Effector memory CD8-positive, alpha-beta T cell (primary cell): ENCODE measurements at regions not wholly inside any gene's neighbourhood (a gene's known extent, or its start where the extent isn't known, plus 50 kb on each side); places are given as distances from the start of the nearest gene placed in this dataset.

Experiments used
- ATAC-seq: fragments of 150-1000 bp; cut with Tn5 transposase; replicated peaks from 2 replicates; pipeline ENCODE4 v1.10.0; 2021; ENCODE audit warnings: mild to moderate bottlenecking, moderate library complexity
- DNase-seq, 3 experiments: peaks; one replicate each; pipeline ENCODE4 v3.0.0; 2021
- H3K27ac Mint-ChIP-seq, 2 donors: one replicate each; pipeline ENCODE4 v1.8.0; 2022; ENCODE audit warnings: mild to moderate bottlenecking in 2 of 2, mixed read lengths in 2 of 2, moderate library complexity in 2 of 2
- H3K27me3 Mint-ChIP-seq, 2 donors: one replicate each; pipeline ENCODE4 v1.8.0; 2022; ENCODE audit warnings: mixed read lengths in 2 of 2
- H3K36me3 Mint-ChIP-seq: one replicate; pipeline ENCODE4 v1.8.0; 2022; ENCODE audit warnings: mild to moderate bottlenecking, moderate library complexity, mixed read lengths; ENCODE audit not compliant: insufficient read depth
- H3K4me1 Mint-ChIP-seq, 2 donors: one replicate each; pipeline ENCODE4 v1.8.0; 2022; ENCODE audit warnings: low read depth in 2 of 2, mixed read lengths in 2 of 2
- H3K4me3 Mint-ChIP-seq, 2 donors: one replicate each; pipeline ENCODE4 v1.8.0; 2022; ENCODE audit warnings: mild to moderate bottlenecking in 2 of 2, mixed read lengths in 2 of 2, moderate library complexity in 2 of 2
- H3K9me3 Mint-ChIP-seq, 2 donors: one replicate each; pipeline ENCODE4 v1.8.0; 2022; ENCODE audit warnings: mixed read lengths in 2 of 2

GRCh38 chr18:77557046-77557587, 307.5 kb downstream of the GALR1 start:
- ATAC-seq: no peak
- DNase-seq: no peak
- Mint-ChIP-seq H3K9me3 (no peaks in the 10 kb centered on the region), H3K27ac (no peak overlapping the region), H3K36me3 (no peaks in the 10 kb centered on the region), H3K4me3 (no peak overlapping the region), H3K4me1 (no peaks in the 10 kb centered on the region), H3K27me3 (peaks cover 46 to 55% of the 10 kb centered on the region in 2 donors)

- H3K9me3 Mint-ChIP-seq: no peaks in the 10 kb centered on the region
- H3K4me3 Mint-ChIP-seq: no peak overlapping the region
- peaks cover 52 to 54% of the 10 kb centered on the region in 2 donors for H3K27me3 Mint-ChIP-seq
- DNase-seq: no peak
- no peak overlapping the region for H3K27ac Mint-ChIP-seq
- no peak for ATAC-seq
- no peaks in the 10 kb centered on the region for H3K36me3 Mint-ChIP-seq
- H3K4me1 Mint-ChIP-seq: no peaks in the 10 kb centered on the region
Measured at GRCh38 chr18:77559274-77559910, 309.7 kb downstream of the GALR1 start.

- ATAC-seq: no peak
- H3K36me3 Mint-ChIP-seq: no peaks in the 10 kb centered on the region
- no peaks in the 10 kb centered on the region for H3K9me3 Mint-ChIP-seq
- H3K27ac Mint-ChIP-seq: no peak overlapping the region
- H3K4me3 Mint-ChIP-seq: no peak overlapping the region
- no peaks in the 10 kb centered on the region for H3K4me1 Mint-ChIP-seq
- H3K27me3 Mint-ChIP-seq: peaks cover 50 to 52% of the 10 kb centered on the region in 2 donors
- DNase-seq: no peak
Measured at GRCh38 chr18:77560341-77560992, 310.8 kb downstream of the GALR1 start.

- DNase-seq: no peak
Measured at GRCh38 chr18:77566604-77567003, 317.0 kb downstream of the GALR1 start.

GRCh38 chr18:77567205-77567604, 317.6 kb downstream of the GALR1 start:
- no peaks in the 10 kb centered on the region for H3K4me1 Mint-ChIP-seq

More at GRCh38 chr18:77566604-77567003, 317.0 kb downstream of the GALR1 start:
- Mint-ChIP-seq H3K4me3 (no peak overlapping the region), H3K27me3 (peaks cover 34 to 51% of the 10 kb centered on the region in 2 donors), H3K27ac (no peak overlapping the region), H3K4me1 (no peaks in the 10 kb centered on the region), H3K9me3 (peaks cover 2 to 7% of the 10 kb centered on the region in 2 donors), H3K36me3 (no peaks in the 10 kb centered on the region)
- ATAC-seq: no peak

GRCh38 chr18:77571743-77572142, 322.1 kb downstream of the GALR1 start:
- peaks cover 48 to 77% of the 10 kb centered on the region in 2 donors for H3K27me3 Mint-ChIP-seq
- ATAC-seq (no peak), DNase-seq (no peak)
- no peak overlapping the region for H3K4me3 Mint-ChIP-seq
- H3K9me3 Mint-ChIP-seq: peaks cover 2 to 7% of the 10 kb centered on the region in 2 donors
- H3K36me3 Mint-ChIP-seq: no peaks in the 10 kb centered on the region
- H3K4me1 Mint-ChIP-seq: no peaks in the 10 kb centered on the region
- H3K27ac Mint-ChIP-seq: no peak overlapping the region

More at GRCh38 chr18:77567205-77567604, 317.6 kb downstream of the GALR1 start:
- Mint-ChIP-seq H3K27ac (no peak overlapping the region), H3K36me3 (no peaks in the 10 kb centered on the region), H3K9me3 (peaks cover 2 to 7% of the 10 kb centered on the region in 2 donors), H3K27me3 (peaks cover 40 to 51% of the 10 kb centered on the region in 2 donors), H3K4me3 (no peak overlapping the region)
- ATAC-seq (no peak), DNase-seq (no peak)

GRCh38 chr18:77572537-77572936, 322.9 kb downstream of the GALR1 start:
- Mint-ChIP-seq H3K27me3 (peaks cover 54 to 81% of the 10 kb centered on the region in 2 donors), H3K36me3 (no peaks in the 10 kb centered on the region), H3K4me3 (no peak overlapping the region), H3K27ac (no peak overlapping the region), H3K9me3 (peaks cover 2 to 7% of the 10 kb centered on the region in 2 donors), H3K4me1 (no peaks in the 10 kb centered on the region)
- ATAC-seq: no peak
- DNase-seq: no peak

- DNase-seq: no peak
- Mint-ChIP-seq H3K4me3 (no peak overlapping the region), H3K36me3 (no peaks in the 10 kb centered on the region), H3K27ac (no peak overlapping the region), H3K9me3 (peaks cover 0 to 2% of the 10 kb centered on the region in 2 donors), H3K4me1 (no peaks in the 10 kb centered on the region), H3K27me3 (peaks cover 53 to 82% of the 10 kb centered on the region in 2 donors)
- ATAC-seq: no peak
Measured at GRCh38 chr18:77573571-77573970, 323.9 kb downstream of the GALR1 start.

- ATAC-seq (no peak), DNase-seq (no peak)
- Mint-ChIP-seq H3K4me1 (no peaks in the 10 kb centered on the region), H3K27ac (no peak overlapping the region), H3K36me3 (no peaks in the 10 kb centered on the region), H3K4me3 (no peak overlapping the region), H3K27me3 (peaks cover 14 to 21% of the 10 kb centered on the region in 2 donors), H3K9me3 (no peaks in the 10 kb centered on the region)
Measured at GRCh38 chr18:77590943-77591515, 341.4 kb downstream of the GALR1 start.

- no peaks in the 10 kb centered on the region for H3K4me1 Mint-ChIP-seq
- no peak overlapping the region for H3K27ac Mint-ChIP-seq
- H3K36me3 Mint-ChIP-seq: no peaks in the 10 kb centered on the region
- H3K27me3 Mint-ChIP-seq: peaks cover 0 to 16% of the 10 kb centered on the region in 2 donors
- ATAC-seq (no peak), DNase-seq (no peak)
- H3K9me3 Mint-ChIP-seq: no peaks in the 10 kb centered on the region
- no peak overlapping the region for H3K4me3 Mint-ChIP-seq
Measured at GRCh38 chr18:77597726-77598125, 348.1 kb downstream of the GALR1 start.

GRCh38 chr18:77600674-77601073, 351.0 kb downstream of the GALR1 start:
- Mint-ChIP-seq H3K9me3 (no peaks in the 10 kb centered on the region), H3K27me3 (peaks cover under 1 to 10% of the 10 kb centered on the region in 2 donors), H3K36me3 (no peaks in the 10 kb centered on the region), H3K4me3 (no peak overlapping the region), H3K27ac (no peak overlapping the region), H3K4me1 (no peaks in the 10 kb centered on the region)
- no peak for DNase-seq
- ATAC-seq: no peak

GRCh38 chr18:77601567-77601966, 351.9 kb downstream of the GALR1 start:
- no peak for ATAC-seq
- DNase-seq: no peak
- no peak overlapping the region for H3K27ac Mint-ChIP-seq
- H3K9me3 Mint-ChIP-seq: no peaks in the 10 kb centered on the region
- peaks cover 9 to 19% of the 10 kb centered on the region in 2 donors for H3K27me3 Mint-ChIP-seq
- H3K4me3 Mint-ChIP-seq: no peak overlapping the region
- H3K4me1 Mint-ChIP-seq: no peaks in the 10 kb centered on the region
- no peaks in the 10 kb centered on the region for H3K36me3 Mint-ChIP-seq

- peaks cover 21 to 25% of the 10 kb centered on the region in 2 donors for H3K27me3 Mint-ChIP-seq
- DNase-seq (no peak), ATAC-seq (no peak)
- no peaks in the 10 kb centered on the region for H3K36me3 Mint-ChIP-seq
- no peak overlapping the region for H3K4me3 Mint-ChIP-seq
- H3K4me1 Mint-ChIP-seq: no peaks in the 10 kb centered on the region
- no peaks in the 10 kb centered on the region for H3K9me3 Mint-ChIP-seq
- no peak overlapping the region for H3K27ac Mint-ChIP-seq
Measured at GRCh38 chr18:77607087-77607486, 357.4 kb downstream of the GALR1 start.

GRCh38 chr18:77608807-77609206, 359.2 kb downstream of the GALR1 start:
- Mint-ChIP-seq H3K4me3 (no peak overlapping the region), H3K36me3 (no peaks in the 10 kb centered on the region), H3K27ac (no peak overlapping the region), H3K4me1 (no peaks in the 10 kb centered on the region), H3K9me3 (no peaks in the 10 kb centered on the region), H3K27me3 (peaks cover 25 to 29% of the 10 kb centered on the region in 2 donors)
- DNase-seq: no peak
- no peak for ATAC-seq
